NB4 (cell line): ENCODE measurements at regions not wholly inside any gene's neighbourhood (a gene's known extent, or its start where the extent isn't known, plus 50 kb on each side); places are given as distances from the start of the nearest gene placed in this dataset.
A peak's percentile ranks its signal among the peaks of the same experiment; 100 is the strongest.

Source experiments
- DNase-seq: peaks from one replicate; pipeline ENCODE4 v3.0.0; 2010; ENCODE audit warnings: low read depth
- H3K4me3 ChIP-seq: one replicate; pipeline ENCODE4 v1.5.1; 2011; ENCODE audit warnings: mild to moderate bottlenecking, low read depth, low read length, moderate library complexity
- MYC ChIP-seq: IDR thresholded peaks from 2 replicates; pipeline ENCODE4 v1.6.1; 2011; ENCODE audit warnings: low read depth, low read length
- POLR2A ChIP-seq: IDR thresholded peaks from 2 replicates; pipeline ENCODE4 v1.6.1; 2011; ENCODE audit warnings: mild to moderate bottlenecking; ENCODE audit not compliant: insufficient read length; ENCODE audit errors: extremely low read depth
- TF ChIP-seq, protein P1 (sequence below): IDR thresholded peaks from 2 replicates; pipeline ENCODE4 v1.6.1; 2011; ENCODE audit warnings: low read depth, low read length
- TF ChIP-seq, protein P2 (sequence below): IDR thresholded peaks from one replicate; pipeline ENCODE4 v1.5.1; 2012; ENCODE audit warnings: low read depth, low read length

DNA sequence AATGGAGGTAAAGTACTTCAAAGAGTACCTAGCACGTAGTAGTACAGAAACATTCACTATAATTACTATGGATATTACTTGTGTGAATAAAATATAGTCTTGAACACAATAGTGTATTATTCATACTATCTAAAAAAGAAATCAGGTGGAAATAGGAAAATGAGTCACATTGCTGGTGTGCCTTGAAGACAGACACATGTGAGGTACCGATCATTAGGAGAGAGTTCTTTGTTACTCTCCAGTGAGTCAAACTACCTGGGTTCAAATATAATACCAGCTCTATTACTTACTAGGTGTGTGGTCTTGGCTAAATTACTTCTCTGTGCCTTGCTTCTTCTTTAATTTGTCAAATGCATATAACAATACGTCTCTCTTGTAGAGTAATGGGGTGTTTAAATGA is 50.8 kb upstream of the BEND6 start:
- no peak overlapping the region for H3K4me3 ChIP-seq
- no peak for DNase-seq
- TF ChIP-seq, protein P1, sequence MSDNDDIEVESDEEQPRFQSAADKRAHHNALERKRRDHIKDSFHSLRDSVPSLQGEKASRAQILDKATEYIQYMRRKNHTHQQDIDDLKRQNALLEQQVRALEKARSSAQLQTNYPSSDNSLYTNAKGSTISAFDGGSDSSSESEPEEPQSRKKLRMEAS: no peak
- TF ChIP-seq, protein P2, sequence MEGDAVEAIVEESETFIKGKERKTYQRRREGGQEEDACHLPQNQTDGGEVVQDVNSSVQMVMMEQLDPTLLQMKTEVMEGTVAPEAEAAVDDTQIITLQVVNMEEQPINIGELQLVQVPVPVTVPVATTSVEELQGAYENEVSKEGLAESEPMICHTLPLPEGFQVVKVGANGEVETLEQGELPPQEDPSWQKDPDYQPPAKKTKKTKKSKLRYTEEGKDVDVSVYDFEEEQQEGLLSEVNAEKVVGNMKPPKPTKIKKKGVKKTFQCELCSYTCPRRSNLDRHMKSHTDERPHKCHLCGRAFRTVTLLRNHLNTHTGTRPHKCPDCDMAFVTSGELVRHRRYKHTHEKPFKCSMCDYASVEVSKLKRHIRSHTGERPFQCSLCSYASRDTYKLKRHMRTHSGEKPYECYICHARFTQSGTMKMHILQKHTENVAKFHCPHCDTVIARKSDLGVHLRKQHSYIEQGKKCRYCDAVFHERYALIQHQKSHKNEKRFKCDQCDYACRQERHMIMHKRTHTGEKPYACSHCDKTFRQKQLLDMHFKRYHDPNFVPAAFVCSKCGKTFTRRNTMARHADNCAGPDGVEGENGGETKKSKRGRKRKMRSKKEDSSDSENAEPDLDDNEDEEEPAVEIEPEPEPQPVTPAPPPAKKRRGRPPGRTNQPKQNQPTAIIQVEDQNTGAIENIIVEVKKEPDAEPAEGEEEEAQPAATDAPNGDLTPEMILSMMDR: no peak
- TF ChIP-seq POLR2A (no peak), MYC (no peak)

DNA sequence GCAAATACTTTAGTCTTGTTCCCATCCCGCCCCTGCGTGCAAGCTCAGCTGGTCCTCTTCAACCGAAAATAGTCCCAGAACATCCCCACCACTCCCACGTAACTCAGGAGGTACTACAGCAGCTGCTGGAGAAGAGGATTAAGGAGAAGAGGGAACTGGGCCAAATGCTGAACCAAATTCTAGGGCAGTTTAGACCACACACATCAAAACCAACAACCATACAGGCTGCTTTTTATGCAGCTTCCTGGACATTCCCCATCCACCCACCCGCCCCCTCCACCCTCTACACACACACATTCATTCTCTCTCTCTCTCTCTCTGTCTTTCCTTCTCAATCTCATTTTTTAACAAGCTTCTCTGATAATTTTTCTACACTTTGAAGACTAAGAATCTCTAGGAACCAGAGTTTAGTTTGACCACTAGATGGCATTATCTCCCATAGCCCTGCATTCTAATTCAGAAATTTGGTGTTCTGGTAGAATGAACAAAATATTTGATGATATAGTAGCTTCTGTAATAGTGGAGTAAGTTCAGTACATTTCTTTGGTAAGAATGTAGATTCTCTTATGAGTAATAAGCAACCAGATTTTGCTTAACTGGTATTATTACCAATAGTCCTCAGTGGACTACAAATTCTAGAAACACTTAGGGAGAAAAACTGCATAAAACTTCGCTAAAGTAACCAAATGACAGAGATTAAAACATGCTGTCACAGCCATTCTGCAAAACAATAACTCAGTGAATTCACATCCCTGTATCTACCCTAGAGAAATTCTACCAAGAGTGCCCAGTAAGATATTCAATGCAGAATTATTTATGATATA is 52.1 kb upstream of the BEND6 start:
- no peak overlapping the region for H3K4me3 ChIP-seq
- no peak for TF ChIP-seq MYC
- TF ChIP-seq, protein P2: peak; percentile 70
- DNase-seq: peak; percentile 59

DNA sequence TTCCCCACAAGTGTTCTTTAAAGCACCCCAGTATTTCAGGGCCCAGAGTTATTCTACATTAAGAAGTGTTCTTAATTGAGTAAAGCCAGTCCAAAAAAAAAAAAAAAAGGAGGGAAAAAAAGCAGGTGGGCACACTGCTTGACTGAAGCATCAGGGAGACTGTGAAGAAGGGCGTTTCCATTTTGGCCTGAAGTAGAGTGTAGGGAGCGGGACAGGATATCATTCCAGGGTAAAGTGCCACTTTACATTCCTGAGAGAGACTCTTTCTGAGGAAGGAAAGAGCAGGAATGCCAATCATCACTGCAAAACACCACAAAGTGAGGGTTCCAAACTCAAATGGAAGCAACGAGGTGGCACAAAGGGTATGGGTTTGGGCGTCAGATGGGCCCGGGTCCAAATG is 54.1 kb upstream of the BEND6 start:
- TF ChIP-seq, protein P1: no peak
- TF ChIP-seq POLR2A (no peak), MYC (no peak)
- TF ChIP-seq, protein P2: no peak
- no peak for DNase-seq
- no peak overlapping the region for H3K4me3 ChIP-seq

DNA sequence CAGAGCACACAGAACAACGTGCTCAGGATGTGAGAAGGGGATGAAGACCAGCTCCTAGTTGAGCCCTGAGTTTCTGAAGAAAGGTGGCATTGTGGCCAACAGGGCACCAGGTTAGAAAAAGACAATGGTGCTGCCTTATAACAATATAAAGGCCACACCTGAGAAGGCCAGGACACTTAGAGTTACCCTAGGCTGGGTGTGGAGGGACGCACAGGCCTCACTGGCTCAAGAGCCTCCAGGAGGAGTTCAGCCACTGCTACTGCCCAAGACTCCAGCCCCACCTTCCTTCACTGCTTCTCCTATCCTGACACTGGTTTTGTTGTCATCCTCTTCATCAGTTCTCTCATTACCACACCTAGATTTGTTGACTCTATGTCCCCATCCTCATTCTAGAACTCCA is 55.2 kb upstream of the BEND6 start:
- TF ChIP-seq, protein P1: no peak
- TF ChIP-seq, protein P2: no peak
- no peak for TF ChIP-seq POLR2A
- no peak for TF ChIP-seq MYC
- H3K4me3 ChIP-seq: no peak overlapping the region
- DNase-seq: no peak

DNA sequence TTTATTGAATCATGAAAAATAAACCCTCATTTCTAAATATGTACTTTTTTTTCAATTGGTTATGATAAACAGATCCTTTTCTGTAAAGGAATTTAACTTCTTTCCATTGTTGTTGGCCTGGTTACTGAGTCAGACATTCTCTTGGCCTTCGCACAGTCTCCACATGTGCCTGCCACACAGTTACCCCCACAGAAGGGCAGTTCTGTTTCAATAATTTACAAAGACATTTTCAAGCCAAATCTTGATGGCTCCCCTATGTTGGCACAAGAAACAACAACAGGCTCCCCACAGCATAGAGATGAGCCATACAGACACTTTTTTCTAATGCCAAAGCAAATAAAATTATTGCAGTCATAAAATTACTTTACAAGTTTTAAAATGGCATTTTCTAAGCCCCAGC is 55.6 kb upstream of the BEND6 start:
- no peak overlapping the region for H3K4me3 ChIP-seq
- no peak for DNase-seq
- TF ChIP-seq, protein P1: no peak
- TF ChIP-seq POLR2A: no peak
- TF ChIP-seq, protein P2: no peak
- no peak for TF ChIP-seq MYC
